ENCODE measurements at regions not wholly inside any gene's neighbourhood (a gene's known extent, or its start where the extent isn't known, plus 50 kb on each side); places are given as distances from the start of the nearest gene placed in this dataset.
"Not testable (repeated sequence)": the region's sequence is repeated elsewhere in the genome, so short reads cannot be mapped to it uniquely, and the experiment has no call there.

DNA sequence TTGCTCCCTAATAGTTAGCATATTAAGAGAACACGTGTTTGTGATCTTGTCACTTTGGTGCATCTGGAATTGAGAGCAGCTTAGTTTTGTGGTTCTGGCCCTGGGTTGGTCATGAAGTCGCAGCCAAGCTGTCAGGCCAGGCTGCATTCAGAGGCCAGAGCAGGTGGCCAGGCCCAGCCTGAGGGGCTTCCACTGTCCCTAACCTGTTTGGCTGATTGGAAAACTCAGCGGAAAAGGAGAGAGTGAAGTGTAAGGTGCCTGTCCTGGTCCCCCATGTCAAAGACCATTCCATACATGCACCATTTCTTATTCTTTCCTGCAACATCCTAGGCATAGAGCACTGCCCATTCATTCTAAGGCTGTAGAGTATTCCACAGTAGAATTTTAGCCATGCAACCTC, 111.5 kb upstream of the IGLL5 start:
- no peak for DNase-seq (ENCODE audit: low spot score)

DNA sequence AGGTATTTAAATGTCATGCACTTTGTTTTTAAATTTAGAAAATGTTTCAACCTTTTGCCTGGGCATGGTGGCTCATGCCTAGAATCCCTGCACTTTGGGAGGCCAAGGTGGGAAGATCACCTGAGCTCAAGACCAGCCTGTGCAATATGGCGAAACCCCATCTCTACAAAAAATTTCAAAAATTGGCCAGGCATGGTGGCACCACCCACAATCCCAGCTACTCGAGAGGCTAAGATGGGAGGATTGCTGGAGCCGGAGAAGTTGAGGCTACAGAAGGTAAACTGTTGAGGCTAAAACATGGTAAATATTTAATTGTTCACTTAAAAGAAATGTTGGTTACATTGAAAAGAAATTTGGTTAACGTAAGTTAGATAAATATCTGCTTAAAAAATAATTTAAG, 108.4 kb upstream of the IGLL5 start:
- no peak for DNase-seq (ENCODE audit: low spot score)

DNA sequence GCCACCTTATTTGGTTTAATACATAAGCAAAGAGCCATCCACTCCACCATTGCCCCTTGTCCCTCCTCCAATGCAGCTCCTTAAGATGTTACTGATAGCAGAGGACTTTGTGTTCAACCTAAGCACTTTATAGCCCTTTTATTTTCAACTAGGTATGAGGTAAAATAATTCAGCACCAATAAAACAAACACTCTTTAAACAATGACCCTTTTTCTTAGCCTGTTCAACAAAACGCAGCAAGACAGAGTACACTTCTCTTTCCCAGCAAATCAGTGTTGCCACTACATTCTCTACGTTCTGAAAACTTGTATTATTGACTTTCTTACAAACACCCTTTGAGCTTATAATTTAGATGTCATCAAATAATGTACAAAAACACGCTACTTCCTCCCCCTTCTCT, 104.0 kb upstream of the IGLL5 start:
- no peak for DNase-seq (ENCODE audit: low spot score)

DNA sequence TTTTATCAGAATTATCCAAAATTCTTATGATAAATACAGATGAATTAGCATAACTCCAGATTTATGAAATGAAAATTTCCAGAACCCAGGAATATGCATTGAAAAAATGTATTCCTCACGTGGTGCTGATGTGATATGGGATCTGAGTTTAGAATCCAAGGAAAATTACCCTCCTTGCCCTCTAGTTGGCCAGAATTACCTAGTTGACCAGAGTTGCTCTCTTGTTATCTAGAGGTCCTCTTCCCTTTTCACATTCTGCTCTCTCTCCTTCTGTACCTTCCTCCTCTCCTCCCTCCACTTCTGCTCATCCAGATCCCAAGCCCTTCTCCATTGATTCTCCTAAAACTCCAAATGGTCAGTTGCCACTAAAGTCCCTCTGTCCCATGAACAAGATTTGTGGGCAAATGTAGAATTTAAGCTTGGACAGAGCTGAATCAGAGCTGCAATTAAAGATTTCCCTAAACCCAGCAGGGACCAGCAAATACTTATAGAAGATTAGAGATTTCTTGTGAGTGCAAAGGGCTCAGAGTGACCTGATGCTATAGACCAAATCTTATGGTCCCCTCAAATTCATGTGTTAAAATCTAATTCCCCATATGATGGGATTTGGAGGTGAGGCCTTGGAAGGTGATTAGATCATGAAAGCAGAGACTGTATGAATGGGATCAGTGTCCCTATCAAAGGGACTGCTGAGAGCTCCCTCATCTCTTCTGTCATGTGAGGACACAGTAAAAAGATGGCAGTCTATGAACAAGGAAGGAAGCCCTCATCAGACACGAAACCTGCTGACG, 103.2 kb upstream of the IGLL5 start:
- DNase-seq (ENCODE audit: low spot score): no peak

DNA sequence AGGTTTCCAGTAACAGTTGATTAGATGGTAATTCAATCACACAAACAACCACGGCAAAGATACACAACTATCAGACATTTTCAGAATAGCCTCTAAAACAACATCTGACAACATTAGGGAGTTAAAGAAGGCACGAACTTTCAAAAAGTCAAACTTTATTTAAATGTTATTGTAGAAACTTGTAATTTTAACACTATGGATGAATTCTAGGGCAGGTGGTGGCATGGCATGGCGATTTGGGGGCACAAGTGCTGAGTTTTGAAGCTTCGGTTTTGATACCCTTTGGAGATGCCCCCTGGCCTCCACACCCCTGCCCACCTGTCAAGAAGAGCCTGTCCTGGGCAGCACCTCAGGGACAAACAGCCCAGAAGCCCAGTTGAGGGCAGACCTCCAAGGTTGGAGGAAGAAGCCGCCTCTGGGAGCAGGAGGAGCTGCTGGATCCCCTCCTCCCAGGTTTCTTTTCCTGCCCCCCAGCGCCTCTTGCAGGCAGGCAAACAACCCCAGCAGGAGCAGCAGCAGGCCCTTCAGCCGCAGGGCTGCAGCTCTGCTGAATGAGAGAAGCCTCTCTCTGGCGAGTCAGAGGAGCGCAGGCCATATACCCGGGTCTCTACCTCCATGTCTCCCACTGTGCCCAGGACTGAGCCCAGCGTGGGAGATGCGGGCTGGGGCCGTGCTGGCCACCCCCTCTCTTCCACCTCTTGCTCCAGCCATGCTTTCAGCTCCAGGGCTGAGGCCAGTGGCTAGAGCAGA, 102.1 kb upstream of the IGLL5 start:
- DNase-seq (ENCODE audit: low spot score): no peak

DNA sequence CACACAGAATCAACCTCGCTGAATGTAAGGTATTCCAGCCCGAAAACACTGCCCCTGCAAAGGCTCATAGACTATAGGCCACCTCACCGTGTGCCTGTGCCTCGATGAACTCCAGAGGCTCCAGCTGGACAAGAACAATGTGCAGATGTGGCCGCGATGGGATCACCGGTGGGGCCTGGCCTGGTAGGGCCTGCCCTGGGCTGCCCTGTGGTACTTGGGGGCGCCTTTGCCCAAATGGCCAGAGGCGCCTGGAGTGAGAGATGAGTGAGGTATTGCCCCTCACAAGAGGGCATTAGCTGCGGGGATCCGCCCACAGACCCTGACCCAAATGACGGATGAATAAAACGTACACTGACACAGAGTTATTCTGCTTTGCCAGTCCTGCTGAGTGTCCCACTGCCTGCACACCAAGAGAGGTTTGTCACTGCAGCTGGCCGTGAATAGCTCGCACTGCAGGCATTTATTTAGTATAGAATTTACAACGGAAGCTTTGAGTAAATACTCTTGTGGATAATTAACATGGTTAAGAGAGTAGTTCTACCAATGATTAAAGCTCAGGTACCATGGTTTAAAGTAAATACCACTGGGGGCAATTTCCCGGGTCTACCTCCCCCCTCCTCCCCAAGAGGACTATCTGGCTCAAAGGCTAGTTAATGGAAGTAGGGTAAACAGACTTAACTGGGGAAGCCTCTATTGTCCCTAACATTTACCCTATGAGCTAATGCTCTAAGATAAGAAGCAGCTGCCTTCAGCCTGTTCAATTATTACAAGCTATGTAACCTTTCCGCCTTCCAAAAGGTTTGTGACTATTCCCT, 101.1 kb upstream of the IGLL5 start:
- DNase-seq (ENCODE audit: low spot score): no peak

DNA sequence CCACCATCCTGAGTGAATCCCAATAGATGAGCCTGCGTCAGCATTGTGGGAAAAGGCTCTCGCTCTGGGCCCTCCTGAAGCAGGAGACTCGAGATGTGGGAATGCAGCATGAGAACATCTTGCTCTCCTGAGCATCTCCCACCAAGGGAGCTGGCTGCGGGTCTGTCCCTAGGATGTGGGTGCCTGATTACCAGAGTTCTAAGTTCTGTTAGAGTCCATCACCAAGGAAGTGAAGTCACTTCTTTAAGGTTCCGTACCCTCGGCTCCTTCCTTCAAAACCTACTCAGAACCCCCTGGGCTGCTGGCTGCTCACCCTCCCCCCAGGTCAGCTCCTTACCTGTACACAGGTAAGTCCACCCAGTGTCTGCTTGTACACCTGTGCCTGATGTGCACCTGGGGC, 100.5 kb upstream of the IGLL5 start:
- no peak for DNase-seq (ENCODE audit: low spot score)

DNA sequence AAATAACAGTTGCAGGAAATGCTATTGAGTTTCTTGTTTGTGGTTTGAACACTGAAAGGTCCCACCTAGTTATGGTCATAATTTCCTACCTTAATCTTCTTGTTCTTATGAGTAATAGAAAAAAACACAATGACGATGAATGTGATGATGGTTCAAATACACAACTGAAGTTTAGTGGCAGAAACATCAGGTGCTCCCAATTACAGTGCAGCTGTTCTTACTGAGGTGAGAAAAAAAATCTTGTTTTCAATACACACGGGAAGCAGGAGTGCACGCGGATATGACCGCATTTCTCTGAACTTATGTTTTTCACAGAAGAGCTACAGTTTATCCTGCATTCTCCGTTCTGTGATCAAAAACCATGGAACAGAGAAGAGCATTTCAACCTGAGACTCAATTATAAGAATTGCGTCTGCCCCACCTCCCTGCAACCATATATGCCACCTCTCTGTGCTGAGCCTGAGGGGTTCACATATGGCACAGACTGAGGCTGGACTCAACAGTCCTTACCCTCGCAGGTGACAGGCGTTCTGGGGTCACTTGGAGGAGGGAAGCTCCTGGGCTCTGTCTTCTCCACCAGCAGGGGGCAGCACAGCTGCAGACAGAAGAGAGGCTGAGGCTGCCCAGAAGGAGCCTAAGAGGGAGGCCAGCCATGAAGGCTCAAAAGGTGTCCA, 99.7 kb upstream of the IGLL5 start:
- peak; percentile 15 for DNase-seq (ENCODE audit: low spot score)

DNA sequence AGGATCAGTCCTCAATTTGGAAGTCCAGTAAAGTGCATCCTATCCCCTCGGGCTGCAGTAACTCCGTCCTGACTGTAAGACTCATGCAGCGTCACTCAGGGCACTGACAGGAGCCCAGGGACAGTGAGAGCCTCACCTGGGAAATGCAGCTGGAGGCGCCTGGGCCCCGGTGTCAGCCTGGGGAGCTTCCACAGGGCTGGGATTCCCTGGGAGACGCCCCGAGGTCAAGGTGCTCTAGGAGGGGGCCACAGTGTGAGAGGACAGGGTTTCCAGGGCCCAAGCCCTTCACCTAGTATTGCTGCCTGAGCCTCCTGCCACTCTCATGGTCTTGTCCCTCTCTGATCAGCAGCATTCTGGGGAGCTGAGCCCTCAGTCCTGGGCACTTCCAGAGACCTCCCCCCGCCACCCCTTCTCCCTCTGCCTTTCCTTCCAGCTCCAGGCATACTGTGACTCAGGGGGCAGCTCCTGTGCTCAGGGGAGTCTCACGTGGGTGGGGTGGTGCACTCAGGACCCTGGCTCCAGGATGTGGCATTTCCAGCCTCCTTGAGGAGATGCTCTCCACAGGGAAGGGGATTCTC, 99.1 kb upstream of the IGLL5 start:
- no peak for DNase-seq (ENCODE audit: low spot score)

DNA sequence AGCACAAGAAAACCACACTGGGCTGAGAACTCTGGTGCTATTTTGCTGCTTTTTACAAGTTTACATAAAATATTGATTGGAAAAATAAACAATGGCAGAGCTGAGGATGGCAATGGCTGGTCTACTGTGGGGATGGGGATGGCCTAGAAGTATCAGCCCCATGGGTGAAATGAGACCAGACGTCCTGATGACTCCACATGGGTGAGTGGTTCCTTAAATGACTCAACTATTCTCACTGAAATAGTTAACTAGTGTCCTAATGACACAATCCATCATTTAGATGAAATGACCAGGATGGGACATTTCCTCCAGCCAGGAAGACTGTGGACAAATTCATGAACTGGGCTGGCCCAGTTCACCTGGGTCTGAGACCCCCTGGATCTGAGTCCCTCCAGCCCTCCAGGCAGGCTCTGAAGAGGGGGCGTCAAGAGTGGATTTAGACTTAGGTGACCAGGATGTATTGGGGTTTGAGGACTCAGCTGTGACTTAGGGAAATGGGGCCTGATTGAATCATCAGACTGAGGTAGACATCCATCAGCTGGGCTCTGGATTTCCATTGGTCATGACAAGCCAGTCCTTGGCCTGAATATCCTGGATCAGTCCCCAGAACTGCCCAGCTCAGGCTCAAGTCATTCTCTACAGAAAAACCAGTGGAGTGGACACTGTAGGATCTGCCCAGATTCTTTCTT, 98.2 kb upstream of the IGLL5 start:
- DNase-seq (ENCODE audit: low spot score): no peak

DNA sequence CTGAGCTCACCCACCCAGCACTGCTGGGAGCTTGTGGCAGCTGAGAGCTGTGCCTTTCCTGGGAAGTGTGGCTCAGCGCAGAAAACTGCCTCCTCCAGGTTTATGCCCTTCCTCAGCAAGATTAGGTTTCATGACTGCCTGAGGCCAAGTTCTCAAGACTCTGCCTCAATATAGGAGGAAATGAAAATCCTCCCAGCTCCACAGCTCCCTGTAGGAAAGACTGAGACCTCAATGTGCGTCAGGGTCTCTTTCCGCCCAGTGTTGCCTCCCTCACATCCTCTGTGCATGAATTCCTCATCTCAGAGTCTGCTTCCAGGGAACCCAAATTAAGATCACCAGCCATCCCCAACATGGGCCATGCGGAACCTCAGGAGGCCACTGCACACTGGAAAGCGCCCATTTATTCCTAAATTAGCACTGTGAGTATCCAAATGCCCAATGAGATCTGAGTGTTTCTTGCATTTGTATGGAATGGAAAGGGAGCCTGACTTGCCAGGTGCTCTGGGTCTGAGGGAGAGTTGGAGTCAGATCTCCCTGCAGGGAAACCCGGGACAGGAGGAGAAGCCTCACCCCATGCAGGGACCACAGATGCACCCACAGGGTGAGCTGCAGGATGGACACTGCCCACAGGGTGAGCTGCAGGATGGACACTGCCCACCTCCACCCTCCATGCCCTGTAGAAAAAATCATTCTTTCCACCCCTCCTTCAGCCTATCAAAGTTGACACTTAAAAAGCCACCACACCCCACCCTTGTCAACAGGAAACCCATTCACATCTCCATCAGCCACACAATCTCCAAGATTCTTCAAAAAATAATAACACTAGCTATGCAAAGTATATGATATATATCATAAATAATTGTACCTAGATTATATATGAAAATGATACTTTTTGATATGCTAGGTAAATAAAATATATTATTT, 97.4 kb upstream of the IGLL5 start:
- DNase-seq (ENCODE audit: low spot score): no peak

DNA sequence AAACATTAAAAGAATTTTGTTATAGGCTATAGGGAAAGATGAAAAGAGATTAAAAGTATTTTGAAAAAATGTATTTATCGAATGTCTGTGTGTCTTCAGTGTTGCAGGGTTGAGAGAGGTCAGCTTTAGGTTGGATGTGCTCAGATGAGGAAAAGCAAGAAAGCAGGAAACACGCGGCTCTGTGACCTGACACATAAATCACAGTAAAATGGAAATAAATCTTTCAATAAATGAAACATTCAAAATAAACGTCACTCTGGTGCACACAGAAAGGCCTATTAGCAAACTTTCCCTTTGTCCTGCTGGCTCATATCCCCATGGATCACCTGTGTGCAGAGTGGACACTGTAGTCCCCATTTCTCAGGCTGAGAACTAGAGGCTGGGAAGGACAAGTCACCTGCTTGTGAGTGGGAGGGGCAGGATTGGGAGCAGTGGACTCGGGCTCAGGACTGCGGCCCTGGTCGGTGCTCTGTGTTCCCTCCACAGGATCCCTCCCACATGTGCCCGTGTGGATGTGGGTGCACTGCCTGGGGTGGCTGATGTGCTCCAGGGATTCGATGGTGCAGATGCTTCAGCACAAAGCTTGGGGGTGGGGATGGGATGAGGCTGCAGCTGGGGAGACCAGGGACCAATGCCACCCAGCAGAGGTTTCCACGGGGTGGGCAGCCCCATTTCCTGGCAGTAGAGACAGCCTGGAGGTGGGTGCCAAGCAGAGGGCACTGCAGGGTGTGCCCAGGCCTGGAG, 96.0 kb upstream of the IGLL5 start:
- no peak for DNase-seq (ENCODE audit: low spot score)

DNA sequence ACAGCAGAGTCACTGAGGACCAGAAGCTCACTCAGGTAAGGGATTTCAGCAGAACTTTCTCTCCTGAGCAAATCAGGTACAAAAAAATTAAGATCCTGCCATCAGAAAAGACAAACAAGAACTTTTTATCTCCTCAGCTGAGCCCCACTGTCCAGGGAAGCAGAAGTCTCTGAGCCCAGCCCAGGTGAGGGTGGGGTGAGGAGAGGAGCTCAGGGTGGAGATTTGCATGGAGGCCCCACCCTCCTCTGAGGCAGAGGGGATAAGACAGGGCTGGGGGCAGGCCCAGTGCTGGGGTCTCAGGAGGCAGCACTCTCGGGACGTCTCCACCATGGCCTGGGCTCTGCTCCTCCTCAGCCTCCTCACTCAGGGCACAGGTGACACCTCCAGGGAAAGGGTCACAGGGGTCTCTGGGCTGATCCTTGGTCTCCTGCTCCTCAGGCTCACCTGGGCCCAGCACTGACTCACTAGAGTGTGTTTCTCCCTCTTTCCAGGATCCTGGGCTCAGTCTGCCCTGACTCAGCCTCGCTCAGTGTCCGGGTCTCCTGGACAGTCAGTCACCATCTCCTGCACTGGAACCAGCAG, 95.3 kb upstream of the IGLL5 start:
- not testable (repeated sequence) for DNase-seq (ENCODE audit: low spot score)

DNA sequence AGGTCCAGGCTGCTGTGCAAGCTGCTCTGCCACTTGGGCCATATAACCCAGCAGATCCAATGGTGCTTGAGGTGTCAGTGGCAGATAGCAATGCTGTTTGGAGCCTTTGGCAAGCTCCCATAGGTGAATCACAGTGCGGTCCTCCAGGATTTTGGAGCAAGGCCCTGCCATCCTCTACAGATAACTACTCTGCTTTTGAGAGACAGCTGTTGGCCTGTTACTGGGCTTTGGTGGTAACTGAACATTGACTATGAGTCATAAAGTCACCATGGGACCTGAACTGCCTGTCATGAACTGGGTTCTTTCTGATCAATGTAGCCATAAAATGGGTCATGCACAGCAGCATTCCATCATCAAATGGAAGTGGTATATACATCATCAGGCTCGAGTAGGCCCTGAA, 92.0 kb upstream of the IGLL5 start:
- not testable (repeated sequence) for DNase-seq (ENCODE audit: low spot score)

DNA sequence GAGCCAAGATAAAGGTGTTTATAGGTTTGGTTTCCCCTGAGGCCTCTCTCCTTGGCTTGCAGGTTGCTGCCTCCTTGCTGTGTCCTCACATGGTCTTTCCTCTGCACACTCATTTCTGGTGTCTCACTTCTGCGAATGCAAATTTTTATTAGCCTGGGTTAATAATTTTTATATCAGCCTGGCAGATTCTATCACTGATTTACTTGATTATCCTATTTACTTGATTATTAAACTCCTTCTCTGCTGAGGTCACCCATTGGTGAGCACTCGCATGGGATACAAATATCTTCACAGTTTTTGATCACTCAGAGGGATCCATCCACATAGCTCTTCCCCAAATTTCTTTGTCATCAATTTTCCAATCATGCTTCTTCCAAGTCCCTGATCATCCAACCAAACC, 90.9 kb upstream of the IGLL5 start:
- no peak for DNase-seq (ENCODE audit: low spot score)

DNA sequence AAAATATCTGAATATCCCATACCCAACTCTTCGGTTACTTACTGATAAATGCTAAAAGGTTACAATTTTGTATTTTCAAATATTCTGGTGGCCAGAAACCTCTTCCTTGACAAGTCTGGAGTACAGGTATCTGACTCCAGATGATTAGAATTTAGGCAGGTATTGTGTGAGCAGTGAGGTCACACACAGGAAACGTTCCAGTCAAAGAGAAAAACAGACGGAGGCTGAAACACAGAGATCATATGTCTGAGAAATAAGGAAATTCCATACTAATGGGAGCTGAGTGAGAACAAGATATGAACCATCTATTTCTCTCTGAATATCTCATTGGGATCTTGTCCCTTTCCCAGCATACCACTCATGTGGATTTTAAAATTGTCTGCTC, 89.4 kb upstream of the IGLL5 start:
- no peak for DNase-seq (ENCODE audit: low spot score)

DNA sequence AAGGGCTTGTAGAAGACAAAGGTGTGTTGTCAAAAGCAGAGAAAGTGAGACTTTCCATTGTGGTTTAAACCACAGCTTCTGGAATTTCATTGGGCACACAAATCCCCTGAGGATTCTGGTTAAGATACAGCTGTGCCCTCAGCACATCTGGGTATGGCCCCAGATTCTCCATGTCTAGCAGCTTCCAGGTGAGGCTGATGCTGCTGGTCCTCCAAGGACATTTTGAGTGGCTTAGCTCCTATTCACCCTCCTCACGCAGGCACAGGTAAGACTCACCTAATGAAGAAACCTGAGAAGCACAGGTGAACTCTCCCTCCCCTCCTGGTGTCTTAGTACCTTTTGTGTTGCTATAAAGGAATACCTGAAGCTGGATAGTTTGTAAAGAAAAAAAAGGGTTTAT, 88.9 kb upstream of the IGLL5 start:
- no peak for DNase-seq (ENCODE audit: low spot score)

DNA sequence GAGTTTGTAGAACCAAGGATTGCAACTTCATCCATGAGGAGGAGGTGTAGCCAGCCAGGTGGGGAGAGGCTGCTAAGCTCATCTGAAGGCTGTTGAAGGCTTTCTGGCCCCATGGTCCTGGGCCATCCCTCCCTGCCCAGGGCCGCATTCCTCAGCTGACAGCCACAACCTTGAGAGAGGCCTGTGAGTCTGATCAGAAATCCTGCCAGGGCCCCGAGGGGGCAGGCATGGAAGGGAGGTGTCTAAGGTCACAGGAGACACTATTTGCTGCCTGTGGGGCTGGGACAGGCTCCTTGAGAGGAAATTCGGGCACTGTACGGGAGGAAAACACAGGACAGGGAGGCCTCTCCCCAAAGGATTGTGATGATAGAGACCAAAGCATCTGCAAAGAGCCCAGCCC, 88.1 kb upstream of the IGLL5 start:
- peak; percentile 16 for DNase-seq (ENCODE audit: low spot score)

DNA sequence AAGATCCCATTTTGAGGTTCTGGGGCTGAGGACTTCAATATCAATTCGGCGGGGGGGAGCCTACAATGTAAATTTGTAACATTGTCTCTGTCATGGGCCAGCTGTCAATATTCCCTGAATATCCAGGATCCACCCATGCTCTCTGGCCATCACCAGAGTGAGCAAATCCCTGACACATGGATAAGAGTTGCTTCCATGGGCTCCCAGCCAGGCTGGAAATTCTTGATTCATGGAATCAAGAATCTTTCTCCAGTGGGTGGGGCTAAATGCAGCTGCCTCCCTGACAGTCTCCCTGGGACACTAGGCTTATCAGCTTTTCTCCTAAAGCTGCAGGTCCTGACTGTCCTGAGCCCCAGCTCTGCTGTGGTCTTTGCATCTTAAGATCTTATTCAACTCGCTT, 86.9 kb upstream of the IGLL5 start:
- peak; percentile 75 for DNase-seq (ENCODE audit: low spot score)
